GM19324 (cell line): ENCODE measurements at regions not wholly inside any gene's neighbourhood (a gene's known extent, or its start where the extent isn't known, plus 50 kb on each side); places are given as distances from the start of the nearest gene placed in this dataset.

Experiments used
- ATAC-seq: cut with Tn5 transposase; IDR thresholded peaks from one replicate; pipeline ENCODE4 v1.9.1; 2021; ENCODE audit warnings: mild to moderate bottlenecking, moderate library complexity; ENCODE audit not compliant: unreplicated experiment, low FRiP score

- ATAC-seq: no peak
Observed at GRCh38 chr2:65562890-65563289, 130.5 kb upstream of the SPRED2 start.

- ATAC-seq: no peak
Observed at GRCh38 chr2:65558743-65559142, 126.3 kb upstream of the SPRED2 start.

GRCh38 chr2:65557616-65558573, 125.5 kb upstream of the SPRED2 start:
- ATAC-seq: no peak

DNA sequence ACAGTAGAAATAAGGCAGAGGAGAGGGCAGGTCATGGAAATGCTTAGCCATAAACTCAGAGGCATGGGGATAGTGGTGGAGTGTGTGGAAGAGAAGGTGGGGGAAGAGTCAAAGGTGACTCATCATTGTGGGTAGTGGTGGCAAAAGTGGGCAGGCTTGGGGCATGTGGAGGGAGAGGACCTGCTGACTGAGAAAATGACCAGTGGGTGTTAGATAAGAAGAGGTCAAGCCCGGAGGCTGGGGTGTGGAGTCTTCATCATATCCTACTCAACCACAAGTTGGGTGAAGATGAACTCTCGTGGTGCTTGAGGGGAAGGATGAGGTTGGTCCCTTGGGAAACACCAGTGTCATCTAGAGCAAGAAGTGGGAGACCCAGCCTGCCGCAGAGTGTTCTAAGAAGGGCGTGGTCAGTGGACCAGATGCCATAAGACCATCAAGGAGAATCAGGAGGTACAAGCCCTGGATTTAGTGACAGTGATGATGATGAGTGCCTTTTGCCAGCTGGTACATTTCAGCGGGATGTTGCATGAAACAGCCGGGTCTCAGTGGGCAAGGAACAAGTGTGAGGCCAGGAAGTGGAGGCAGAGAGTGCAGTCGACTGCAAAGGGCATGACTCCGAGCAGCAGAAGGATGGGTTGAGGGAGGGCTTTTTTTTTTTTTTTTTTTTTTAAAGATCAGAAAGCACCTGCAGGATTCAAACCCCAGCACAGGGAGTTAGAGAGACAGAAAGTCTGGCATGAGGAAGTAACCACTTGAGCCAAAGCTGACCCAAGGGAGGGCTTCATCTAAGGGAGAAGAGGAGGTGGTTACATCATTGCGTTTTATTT, 122.6 kb upstream of the SPRED2 start:
- ATAC-seq: no peak

GRCh38 chr2:65553504-65554074, 121.2 kb upstream of the SPRED2 start:
- no peak for ATAC-seq

DNA sequence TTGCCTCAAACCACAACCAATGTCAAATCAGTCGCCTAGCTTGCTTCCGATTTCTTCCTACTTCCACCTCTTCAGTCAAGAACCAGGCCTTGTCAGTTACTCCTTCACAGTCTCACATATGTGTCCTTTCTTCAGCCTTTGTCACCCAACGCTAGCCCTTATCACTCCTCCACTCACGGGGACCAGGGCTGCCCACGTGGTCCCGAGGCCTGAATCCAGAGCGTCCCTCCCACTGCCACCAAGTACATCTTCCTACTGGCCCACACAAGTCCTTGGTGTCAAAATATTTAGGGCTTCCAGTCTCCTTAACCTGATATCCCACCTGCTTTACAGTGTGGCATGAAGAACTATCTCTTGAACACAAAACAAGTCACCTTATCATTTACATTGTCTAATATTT, 119.1 kb upstream of the SPRED2 start:
- no peak for ATAC-seq

GRCh38 chr2:65550246-65550645, 117.8 kb upstream of the SPRED2 start:
- no peak for ATAC-seq

- ATAC-seq: no peak
Observed at GRCh38 chr2:65549631-65550030, 117.2 kb upstream of the SPRED2 start.

DNA sequence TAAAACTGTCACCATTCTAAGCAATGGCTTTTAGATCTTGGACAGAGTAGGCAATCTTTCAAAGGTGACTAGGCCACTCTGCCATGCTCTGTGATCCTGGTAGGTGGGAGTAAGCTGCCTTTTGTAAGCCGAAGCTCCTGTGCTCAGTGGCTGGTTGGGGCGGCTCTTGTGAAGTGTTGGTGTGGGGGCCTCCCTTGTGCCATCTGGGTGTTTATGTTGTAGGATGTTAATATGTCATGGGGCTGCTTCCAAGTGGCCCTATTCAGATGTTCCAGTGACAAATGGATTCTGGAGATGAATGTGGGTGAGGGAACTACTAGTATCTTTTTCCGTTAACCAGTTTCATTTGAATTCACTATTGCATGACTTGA, 116.8 kb upstream of the SPRED2 start:
- ATAC-seq: no peak

- ATAC-seq: no peak
Observed at GRCh38 chr2:65548576-65549256, 116.3 kb upstream of the SPRED2 start.

GRCh38 chr2:65548064-65548463, 115.7 kb upstream of the SPRED2 start:
- no peak for ATAC-seq

DNA sequence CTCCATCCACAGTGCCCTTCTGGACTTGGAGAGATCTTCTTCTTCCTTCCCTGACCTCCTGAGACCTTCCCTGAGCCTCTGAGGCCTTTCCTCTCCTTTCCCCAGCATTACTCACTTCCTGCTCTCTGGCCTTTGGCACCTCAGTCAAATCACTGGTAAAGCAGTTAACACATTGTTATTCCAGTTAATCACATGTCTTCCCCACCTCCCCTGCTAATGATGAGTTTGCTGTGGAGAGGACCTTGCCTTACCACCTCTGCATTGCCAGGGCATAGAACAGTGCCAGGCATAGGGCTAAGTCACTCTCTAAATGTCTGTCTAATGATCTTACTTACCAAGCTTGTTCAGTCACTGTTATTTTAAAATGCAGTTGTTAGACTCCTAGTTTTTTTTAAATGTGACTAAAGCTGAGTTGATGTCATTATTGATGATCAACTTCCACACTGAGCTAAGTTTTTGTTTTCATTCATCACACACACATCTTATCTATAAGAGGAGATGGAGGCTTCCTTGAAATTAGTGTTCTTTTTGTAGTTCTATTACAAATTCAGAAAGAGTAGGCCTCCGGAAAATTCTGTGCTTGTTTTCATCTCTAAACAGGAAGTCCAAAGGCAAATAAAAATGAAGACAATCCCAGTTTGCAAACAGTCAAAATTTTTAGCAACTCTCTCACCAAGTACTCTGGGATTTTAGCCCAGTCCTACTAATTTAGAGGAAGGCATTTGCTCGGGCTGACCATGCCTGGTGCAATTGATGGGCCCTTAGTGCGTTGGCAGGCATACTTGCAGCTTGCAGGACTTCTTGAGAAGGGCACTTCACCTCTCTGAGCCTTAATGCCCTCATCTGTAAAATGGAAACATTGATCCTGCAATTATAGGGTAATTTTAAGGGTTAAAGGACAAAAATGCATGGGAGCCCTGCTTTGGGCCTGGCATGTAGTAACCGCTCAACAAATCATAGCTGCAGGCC, 113.7 kb upstream of the SPRED2 start:
- no peak for ATAC-seq

DNA sequence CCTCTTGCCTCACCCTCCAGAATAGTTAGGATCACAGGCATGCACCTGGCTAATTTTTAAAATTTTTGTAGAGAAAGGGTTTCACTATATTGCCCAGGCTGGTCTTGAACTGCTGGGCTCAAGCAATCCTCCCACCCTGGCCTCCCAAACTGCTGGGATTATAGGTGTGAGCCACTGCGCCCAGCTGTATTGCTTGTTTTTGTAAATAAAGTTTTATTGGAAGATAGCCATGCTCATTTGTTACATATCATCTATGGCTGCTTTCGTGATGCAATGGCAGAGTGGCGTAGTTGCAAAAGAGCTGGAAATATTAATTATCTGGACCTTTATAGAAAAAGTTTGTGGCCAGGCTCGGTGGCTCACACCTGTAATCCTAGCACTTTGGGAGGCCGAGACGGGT, 109.4 kb upstream of the SPRED2 start:
- ATAC-seq: no peak

- no peak for ATAC-seq
Observed at GRCh38 chr2:65539633-65540032, 107.2 kb upstream of the SPRED2 start.

DNA sequence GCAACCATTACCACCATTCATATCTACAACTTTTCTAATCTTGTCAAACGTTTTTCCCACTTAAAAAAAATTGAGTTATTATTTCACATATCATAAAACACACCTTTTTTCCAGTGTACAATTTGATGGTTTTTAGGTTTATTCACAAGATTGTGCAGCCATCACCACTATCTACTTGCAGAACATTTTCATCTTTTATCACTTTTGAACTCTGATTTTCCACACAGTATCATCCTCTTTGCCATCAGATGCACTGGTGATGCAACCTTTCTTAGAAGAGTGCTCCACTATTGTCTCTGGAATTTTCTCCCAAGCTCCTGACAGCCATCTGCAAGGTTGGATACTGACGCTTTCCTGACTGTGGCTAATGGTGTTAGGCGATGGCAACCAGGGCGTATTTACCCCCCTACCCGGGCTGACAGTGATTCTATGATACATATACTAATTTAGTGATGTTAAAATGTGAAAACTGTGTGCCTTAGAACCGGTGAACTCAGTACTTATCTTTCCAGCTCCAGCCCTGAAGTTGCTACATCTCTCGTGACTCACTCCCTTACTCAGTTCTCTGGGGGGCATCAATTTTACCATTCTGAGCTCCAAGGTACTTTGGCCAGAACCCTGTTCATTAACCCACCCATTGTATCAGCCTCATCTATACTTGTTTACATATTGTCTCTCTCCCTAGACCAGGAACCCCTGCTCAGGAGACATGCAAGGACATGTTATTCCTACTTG, 105.4 kb upstream of the SPRED2 start:
- no peak for ATAC-seq

DNA sequence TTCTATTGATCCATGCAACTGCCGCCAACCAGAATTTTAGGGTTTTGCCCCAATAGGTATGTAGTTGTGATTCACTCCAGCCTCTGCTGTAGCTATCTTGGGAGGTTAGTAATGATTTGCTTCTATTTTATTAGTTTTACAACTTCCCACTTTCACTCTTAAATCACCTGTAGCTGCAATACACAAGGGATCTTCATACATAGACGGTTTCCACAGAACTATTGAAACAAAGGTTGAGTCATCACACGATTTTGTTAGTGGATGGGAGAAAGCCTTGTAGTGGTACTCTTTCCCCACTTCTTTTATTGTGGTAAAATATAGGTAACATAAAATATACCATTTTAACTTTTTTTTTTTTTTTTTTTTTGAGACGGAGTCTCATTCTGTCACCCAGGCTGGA, 104.2 kb upstream of the SPRED2 start:
- no peak for ATAC-seq

GRCh38 chr2:65532937-65533336, 100.5 kb upstream of the SPRED2 start:
- ATAC-seq: no peak

- no peak for ATAC-seq
Observed at GRCh38 chr2:65532326-65532725, 99.9 kb upstream of the SPRED2 start.
